Peyer's patch (tissue), 4 donors: ENCODE measurements at regions not wholly inside any gene's neighbourhood (a gene's known extent, or its start where the extent isn't known, plus 50 kb on each side); places are given as distances from the start of the nearest gene placed in this dataset.

Experiments
- DNase-seq, 3 donors: peaks; one replicate each; pipeline ENCODE4 v3.0.0-alpha.2; 2017 to 2019
- H3K27ac ChIP-seq, 4 donors: fragments of 200-600 bp; sonication (generic); one replicate each; pipeline ENCODE4 v1.5.1; 2016 to 2019
- H3K27me3 ChIP-seq, 2 donors: fragments of 200-600 bp; sonication (generic); one replicate each; pipeline ENCODE4 v1.5.1; 2019
- H3K36me3 ChIP-seq, 3 donors: fragments of 200-600 bp; sonication (generic); one replicate each; pipeline ENCODE4 v1.5.1; 2016 to 2019
- H3K4me1 ChIP-seq, 4 donors: fragments of 200-600 bp; sonication (generic); one replicate each; pipeline ENCODE4 v1.5.1; 2016 to 2019
- H3K4me3 ChIP-seq, 4 donors: fragments of 200-600 bp; sonication (generic); 1 replicate in 3 of 4; 2 replicates in 1 of 4; pipeline ENCODE4 v1.5.1; 2016 to 2019; ENCODE audit warnings: mild to moderate bottlenecking in 1 of 4
- H3K9me3 ChIP-seq, 4 donors: fragments of 200-600 bp; sonication (generic); one replicate each; pipeline ENCODE4 v1.5.1; 2016 to 2019; ENCODE audit warnings: mild to moderate bottlenecking in 1 of 4
- CTCF ChIP-seq, 6 experiments: fragments of 450-650 bp in 4 of 6; fragments of 200-600 bp in 2 of 6; sonication (generic) in 1 of 6; IDR thresholded peaks; one replicate each; pipeline ENCODE4 v1.5.1; 2017 to 2019; ENCODE audit warnings: antibody characterized with exemption in 6 of 6, mild to moderate bottlenecking in 3 of 6, moderate library complexity in 1 of 6
- POLR2A ChIP-seq, 2 donors: fragments of 450-650 bp; IDR thresholded peaks; one replicate each; pipeline ENCODE4 v1.5.1; 2017; ENCODE audit warnings: antibody characterized with exemption in 2 of 2, mild to moderate bottlenecking in 2 of 2, moderate library complexity in 2 of 2

GRCh38 chr4:41452484-41453225 is 85.3 kb upstream of the LIMCH1 start:
- no peaks in the 10 kb centered on the region for H3K36me3 ChIP-seq
- H3K9me3 ChIP-seq: no peaks in the 10 kb centered on the region
- TF ChIP-seq POLR2A (IDR thresholded peaks at IDR 0.05): no peak
- peaks cover 0 to 4% (median 0%) of the 10 kb centered on the region in 4 donors for H3K4me1 ChIP-seq
- no peak for DNase-seq
- no peak overlapping the region for H3K4me3 ChIP-seq
- no peak overlapping the region for H3K27ac ChIP-seq
- no peaks in the 10 kb centered on the region for H3K27me3 ChIP-seq

GRCh38 chr4:41454423-41454822 is 83.5 kb upstream of the LIMCH1 start:
- peaks cover 0 to 4% (median 0%) of the 10 kb centered on the region in 4 donors for H3K4me1 ChIP-seq
- H3K27me3 ChIP-seq: no peaks in the 10 kb centered on the region
- TF ChIP-seq POLR2A (IDR thresholded peaks at IDR 0.05): no peak
- DNase-seq: no peak
- H3K9me3 ChIP-seq: no peaks in the 10 kb centered on the region
- no peaks in the 10 kb centered on the region for H3K36me3 ChIP-seq
- H3K27ac ChIP-seq: no peak overlapping the region
- H3K4me3 ChIP-seq: no peak overlapping the region

GRCh38 chr4:41455206-41455605 is 82.8 kb upstream of the LIMCH1 start:
- Histone ChIP-seq H3K4me3 (no peak overlapping the region), H3K27me3 (no peaks in the 10 kb centered on the region), H3K9me3 (no peaks in the 10 kb centered on the region), H3K4me1 (peaks cover 0 to 4% (median 0%) of the 10 kb centered on the region in 4 donors), H3K36me3 (no peaks in the 10 kb centered on the region), H3K27ac (no peak overlapping the region)
- DNase-seq: no peak
- TF ChIP-seq CTCF (IDR thresholded peaks at IDR 0.05) (no peak), POLR2A (IDR thresholded peaks at IDR 0.05) (no peak)

- no peaks in the 10 kb centered on the region for H3K9me3 ChIP-seq
- no peak overlapping the region for H3K27ac ChIP-seq
- no peak for DNase-seq
- peaks cover 0 to 4% (median 0%) of the 10 kb centered on the region in 4 donors for H3K4me1 ChIP-seq
- TF ChIP-seq CTCF (IDR thresholded peaks at IDR 0.05) (no peak), POLR2A (IDR thresholded peaks at IDR 0.05) (no peak)
- no peaks in the 10 kb centered on the region for H3K36me3 ChIP-seq
- H3K27me3 ChIP-seq: no peaks in the 10 kb centered on the region
- H3K4me3 ChIP-seq: no peak overlapping the region
Measured at GRCh38 chr4:41456559-41457101, 81.3 kb upstream of the LIMCH1 start.

- DNase-seq: no peak
- Histone ChIP-seq H3K27me3 (no peaks in the 10 kb centered on the region), H3K27ac (no peak overlapping the region), H3K9me3 (no peaks in the 10 kb centered on the region), H3K4me1 (peaks cover 0 to 4% (median 0%) of the 10 kb centered on the region in 4 donors), H3K36me3 (no peaks in the 10 kb centered on the region), H3K4me3 (no peak overlapping the region)
- TF ChIP-seq CTCF (IDR thresholded peaks at IDR 0.05) (no peak), POLR2A (IDR thresholded peaks at IDR 0.05) (no peak)
Measured at GRCh38 chr4:41458689-41459088, 79.3 kb upstream of the LIMCH1 start.

- no peak overlapping the region for H3K4me3 ChIP-seq
- no peak overlapping the region for H3K27ac ChIP-seq
- H3K4me1 ChIP-seq: no peaks in the 10 kb centered on the region
- H3K27me3 ChIP-seq: no peaks in the 10 kb centered on the region
- no peak for DNase-seq
- TF ChIP-seq CTCF (IDR thresholded peaks at IDR 0.05): no peak
- no peak for TF ChIP-seq POLR2A (IDR thresholded peaks at IDR 0.05)
- no peaks in the 10 kb centered on the region for H3K9me3 ChIP-seq
- H3K36me3 ChIP-seq: no peaks in the 10 kb centered on the region
Measured at GRCh38 chr4:41460641-41461040, 77.3 kb upstream of the LIMCH1 start.
